ENCODE measurements at regions not wholly inside any gene's neighbourhood (a gene's known extent, or its start where the extent isn't known, plus 50 kb on each side); places are given as distances from the start of the nearest gene placed in this dataset.

DNA sequence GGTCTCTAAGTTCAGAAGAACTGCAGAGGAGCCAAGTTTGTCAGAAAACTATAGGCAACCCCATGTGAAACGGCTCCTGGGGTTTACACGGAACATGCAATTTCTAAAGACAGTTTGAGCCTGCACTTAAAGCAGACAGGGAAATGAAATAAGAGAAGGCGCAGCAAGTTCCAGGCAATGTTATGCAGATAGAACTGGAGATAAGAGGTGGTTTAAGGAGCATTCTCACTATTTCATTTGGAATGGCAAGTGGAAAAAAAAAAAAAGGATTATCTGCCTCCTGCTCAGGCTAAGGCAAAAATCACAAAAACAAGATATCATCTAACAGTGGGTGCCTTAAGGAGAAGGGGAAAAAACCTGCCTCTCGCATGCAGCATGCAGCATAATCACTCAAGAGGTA is 2252.4 kb downstream of the MAT2B start:
- Histone ChIP-seq H3K27ac (no peak overlapping the region), H3K36me3 (no peaks in the 10 kb centered on the region), H3K4me3 (no peak overlapping the region), H3K27me3 (no peaks in the 10 kb centered on the region), H3K4me1 (no peaks in the 10 kb centered on the region), H3K9me3 (no peaks in the 10 kb centered on the region)
- intact Hi-C loops (cut with DNase I; ENCODE audit: low total_unique reads), result no loop called here
- no peak for DNase-seq
- no peak for TF ChIP-seq CTCF (IDR thresholded peaks at IDR 0.05)

DNA sequence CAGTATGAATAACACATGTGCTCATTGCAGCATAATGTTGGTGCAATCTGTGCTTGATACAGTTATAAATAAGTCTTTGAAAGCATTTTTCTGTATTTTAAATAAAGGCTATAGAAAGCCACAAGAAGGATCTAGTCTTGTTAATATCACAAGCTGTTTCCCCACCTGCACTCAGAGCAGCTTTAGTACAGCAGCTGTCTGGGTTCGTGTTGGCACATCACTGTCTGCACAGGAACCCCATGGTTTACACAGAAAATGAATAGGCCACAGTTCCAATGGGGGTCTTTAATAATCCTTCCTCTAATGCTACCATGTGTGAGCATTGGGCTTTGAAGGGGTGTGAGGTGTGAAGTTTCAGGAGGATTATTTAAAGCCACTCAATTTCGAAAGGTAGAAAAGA is 2269.7 kb downstream of the MAT2B start:
- no peak overlapping the region for H3K4me3 ChIP-seq
- H3K4me1 ChIP-seq, result no peaks in the 10 kb centered on the region
- no peak for TF ChIP-seq CTCF (IDR thresholded peaks at IDR 0.05)
- H3K27me3 ChIP-seq, result no peaks in the 10 kb centered on the region
- H3K36me3 ChIP-seq, result no peaks in the 10 kb centered on the region
- no peaks in the 10 kb centered on the region for H3K9me3 ChIP-seq
- H3K27ac ChIP-seq, result no peak overlapping the region
- DNase-seq, result no peak
- intact Hi-C loops (cut with DNase I; ENCODE audit: low total_unique reads), result no loop called here

- no peak for TF ChIP-seq CTCF (IDR thresholded peaks at IDR 0.05)
- intact Hi-C loops (cut with DNase I; ENCODE audit: low total_unique reads), result no loop called here
These were observed 2274.1 kb downstream of the MAT2B start for GRCh38 chr5:165779505-165779904.

DNA sequence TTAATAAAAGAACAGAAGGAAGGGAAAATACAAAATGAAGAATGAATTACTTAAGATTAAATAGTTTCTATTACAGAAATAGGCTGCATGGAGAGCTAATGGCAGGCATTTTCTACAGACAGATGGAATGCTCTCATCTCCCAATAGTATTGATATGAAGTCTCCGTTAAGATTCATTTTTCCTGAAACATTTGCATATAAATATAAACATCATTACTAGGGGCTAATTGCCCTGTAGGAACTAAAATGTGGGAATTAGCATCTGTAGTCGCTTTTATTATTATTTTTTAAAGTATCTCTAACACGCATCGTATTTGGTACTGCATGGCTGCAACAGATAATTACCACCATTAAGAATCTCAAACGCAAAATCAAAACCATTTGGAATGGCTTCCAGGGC is 2275.5 kb downstream of the MAT2B start:
- Histone ChIP-seq H3K27me3 (no peaks in the 10 kb centered on the region), H3K4me1 (no peaks in the 10 kb centered on the region), H3K36me3 (no peaks in the 10 kb centered on the region), H3K27ac (no peak overlapping the region), H3K9me3 (no peaks in the 10 kb centered on the region), H3K4me3 (no peak overlapping the region)
- no peak for DNase-seq
- intact Hi-C loops (cut with DNase I; ENCODE audit: low total_unique reads), result no loop called here
- TF ChIP-seq CTCF (IDR thresholded peaks at IDR 0.05), result no peak

More at GRCh38 chr5:165779505-165779904, 2274.1 kb downstream of the MAT2B start:
- H3K4me1 ChIP-seq, result no peaks in the 10 kb centered on the region
- H3K4me3 ChIP-seq, result no peak overlapping the region
- H3K27ac ChIP-seq, result no peak overlapping the region
- H3K36me3 ChIP-seq, result no peaks in the 10 kb centered on the region
- no peaks in the 10 kb centered on the region for H3K9me3 ChIP-seq
- no peak for DNase-seq
- H3K27me3 ChIP-seq, result no peaks in the 10 kb centered on the region

DNA sequence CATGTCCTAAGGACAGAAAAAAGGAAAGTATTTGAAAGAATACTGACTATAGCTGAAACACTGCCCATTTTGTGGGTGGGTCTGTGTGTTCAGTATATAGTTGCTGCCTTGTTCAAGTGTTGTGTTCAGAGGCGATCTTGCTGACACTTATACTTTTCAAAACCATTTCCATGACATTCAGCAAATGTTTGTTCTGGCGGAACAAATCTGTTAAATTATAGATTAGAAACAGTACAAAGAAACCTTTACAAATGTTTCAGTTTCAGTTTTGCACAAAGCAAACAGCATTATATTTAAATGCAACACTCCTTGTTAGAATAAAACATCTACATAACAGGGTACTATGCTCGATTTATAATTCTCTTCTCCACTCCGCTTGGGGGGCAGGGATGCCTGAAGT is 2276.3 kb downstream of the MAT2B start:
- intact Hi-C loops (cut with DNase I; ENCODE audit: low total_unique reads), result no loop called here
- DNase-seq, result no peak

More for the DNA sequence above, 2276.3 kb downstream of the MAT2B start:
- no peak overlapping the region for H3K27ac ChIP-seq
- H3K9me3 ChIP-seq, result no peaks in the 10 kb centered on the region
- H3K36me3 ChIP-seq, result no peaks in the 10 kb centered on the region
- no peak overlapping the region for H3K4me3 ChIP-seq
- H3K27me3 ChIP-seq, result no peaks in the 10 kb centered on the region
- TF ChIP-seq CTCF (IDR thresholded peaks at IDR 0.05), result no peak
- no peaks in the 10 kb centered on the region for H3K4me1 ChIP-seq

Measured in tibial artery (tissue), 4 donors.